GM06990 (cell line): ENCODE measurements at regions not wholly inside any gene's neighbourhood (a gene's known extent, or its start where the extent isn't known, plus 50 kb on each side); places are given as distances from the start of the nearest gene placed in this dataset.

Experiments
- DNase-seq: peaks from one replicate; pipeline ENCODE4 v3.0.0-alpha.2; 2011; ENCODE audit not compliant: insufficient read length; ENCODE audit errors: extremely low read depth
- H3K27me3 ChIP-seq: replicated peaks from 2 replicates; pipeline ENCODE4 v1.6.0; 2011; ENCODE audit warnings: low read length; ENCODE audit not compliant: control insufficient read depth, insufficient read depth
- H3K36me3 ChIP-seq: 2 replicates; pipeline ENCODE4 v1.5.1; 2011; ENCODE audit warnings: low read length; ENCODE audit not compliant: control insufficient read depth, insufficient read depth
- H3K4me3 ChIP-seq: replicated peaks from 2 replicates; pipeline ENCODE4 v1.5.1; 2011; ENCODE audit warnings: low read depth, mild to moderate bottlenecking, control low read depth, low read length
- TF ChIP-seq, protein P1 (sequence below): IDR thresholded peaks from 2 replicates; pipeline ENCODE4 v1.5.1; 2011; ENCODE audit warnings: low read length, control low read depth, mild to moderate bottlenecking, inconsistent platforms; ENCODE audit not compliant: insufficient read depth, poor library complexity, severe bottlenecking

- H3K4me3 ChIP-seq = no peak overlapping the region
- no peak for DNase-seq
- TF ChIP-seq, protein P1, sequence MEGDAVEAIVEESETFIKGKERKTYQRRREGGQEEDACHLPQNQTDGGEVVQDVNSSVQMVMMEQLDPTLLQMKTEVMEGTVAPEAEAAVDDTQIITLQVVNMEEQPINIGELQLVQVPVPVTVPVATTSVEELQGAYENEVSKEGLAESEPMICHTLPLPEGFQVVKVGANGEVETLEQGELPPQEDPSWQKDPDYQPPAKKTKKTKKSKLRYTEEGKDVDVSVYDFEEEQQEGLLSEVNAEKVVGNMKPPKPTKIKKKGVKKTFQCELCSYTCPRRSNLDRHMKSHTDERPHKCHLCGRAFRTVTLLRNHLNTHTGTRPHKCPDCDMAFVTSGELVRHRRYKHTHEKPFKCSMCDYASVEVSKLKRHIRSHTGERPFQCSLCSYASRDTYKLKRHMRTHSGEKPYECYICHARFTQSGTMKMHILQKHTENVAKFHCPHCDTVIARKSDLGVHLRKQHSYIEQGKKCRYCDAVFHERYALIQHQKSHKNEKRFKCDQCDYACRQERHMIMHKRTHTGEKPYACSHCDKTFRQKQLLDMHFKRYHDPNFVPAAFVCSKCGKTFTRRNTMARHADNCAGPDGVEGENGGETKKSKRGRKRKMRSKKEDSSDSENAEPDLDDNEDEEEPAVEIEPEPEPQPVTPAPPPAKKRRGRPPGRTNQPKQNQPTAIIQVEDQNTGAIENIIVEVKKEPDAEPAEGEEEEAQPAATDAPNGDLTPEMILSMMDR = no peak
- no peaks in the 10 kb centered on the region for H3K27me3 ChIP-seq
- H3K36me3 ChIP-seq = no peaks in the 10 kb centered on the region
Observed at GRCh38 chr2:193011870-193012269, 817.1 kb upstream of the TMEFF2 start.

DNA sequence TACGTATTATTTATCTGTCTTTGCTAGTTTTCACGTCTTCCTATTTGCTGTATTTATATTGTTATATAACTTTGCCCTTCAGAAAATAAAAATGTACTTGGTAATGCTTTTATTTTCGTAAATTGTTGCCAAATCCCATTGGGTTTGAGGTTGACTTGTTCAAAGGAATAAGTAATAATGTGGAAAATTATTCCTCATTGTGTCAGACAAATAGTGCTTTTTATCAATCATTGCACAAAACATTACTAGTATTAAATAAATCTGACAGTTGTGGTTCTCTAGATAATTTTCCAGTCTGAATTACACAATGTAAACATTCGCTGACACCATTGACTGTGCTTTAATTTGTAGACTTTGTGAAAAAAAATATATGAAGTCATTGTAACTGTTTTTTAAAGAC is 798.3 kb upstream of the TMEFF2 start:
- Histone ChIP-seq H3K4me3 (no peak overlapping the region), H3K36me3 (no peaks in the 10 kb centered on the region), H3K27me3 (no peaks in the 10 kb centered on the region)
- DNase-seq = no peak
- TF ChIP-seq, protein P1 = no peak

GRCh38 chr2:192983173-192983572 is 788.4 kb upstream of the TMEFF2 start:
- Histone ChIP-seq H3K4me3 (no peak overlapping the region), H3K27me3 (no peaks in the 10 kb centered on the region), H3K36me3 (no peaks in the 10 kb centered on the region)
- TF ChIP-seq, protein P1 = no peak
- no peak for DNase-seq

DNA sequence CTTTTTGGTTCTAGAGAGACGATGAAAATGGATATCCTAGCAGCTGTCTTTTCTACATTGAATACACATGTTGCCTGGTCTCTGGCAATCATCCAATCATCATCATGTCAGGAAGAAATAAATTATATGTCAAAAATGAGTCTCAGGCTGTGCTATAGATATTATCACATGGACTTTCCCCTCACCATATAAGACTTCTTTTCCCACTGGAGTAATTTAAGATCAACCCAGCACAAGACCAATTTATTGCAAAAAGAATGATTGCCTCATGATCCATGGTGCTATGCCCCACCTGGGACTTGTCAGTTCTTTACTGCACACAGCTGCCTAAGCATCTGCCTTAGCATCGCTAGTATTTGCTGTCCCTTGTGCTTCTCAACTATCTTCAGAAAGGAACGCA is 783.7 kb upstream of the TMEFF2 start:
- no peak for DNase-seq
- TF ChIP-seq, protein P1 = no peak
- Histone ChIP-seq H3K36me3 (no peaks in the 10 kb centered on the region), H3K27me3 (no peaks in the 10 kb centered on the region), H3K4me3 (no peak overlapping the region)

GRCh38 chr2:192971981-192972380 is 777.2 kb upstream of the TMEFF2 start:
- Histone ChIP-seq H3K4me3 (no peak overlapping the region), H3K27me3 (no peaks in the 10 kb centered on the region), H3K36me3 (no peaks in the 10 kb centered on the region)
- TF ChIP-seq, protein P1 = no peak
- DNase-seq = no peak

GRCh38 chr2:192969055-192969454 is 774.3 kb upstream of the TMEFF2 start:
- Histone ChIP-seq H3K4me3 (no peak overlapping the region), H3K27me3 (no peaks in the 10 kb centered on the region), H3K36me3 (no peaks in the 10 kb centered on the region)
- DNase-seq = no peak
- TF ChIP-seq, protein P1 = no peak
